K562 (cell line): ENCODE measurements at regions not wholly inside any gene's neighbourhood (a gene's known extent, or its start where the extent isn't known, plus 50 kb on each side); places are given as distances from the start of the nearest gene placed in this dataset.

ENCODE experiments used
- BRF1 ChIP-seq: IDR thresholded peaks from 3 replicates; pipeline ENCODE4 v1.6.1; 2011; ENCODE audit warnings: borderline replicate concordance, mild to moderate bottlenecking; ENCODE audit not compliant: insufficient read length; ENCODE audit errors: extremely low read depth
- CREM ChIP-seq: IDR thresholded peaks from 2 replicates; pipeline ENCODE4 v1.6.1; 2014; ENCODE audit warnings: antibody characterized with exemption, low read depth
- GTF2A2 ChIP-seq: IDR thresholded peaks from 2 replicates; pipeline ENCODE4 v1.6.1; 2016; ENCODE audit warnings: mild to moderate bottlenecking, missing genetic modification characterization, missing compliant biosample characterization
- GTF3C2 ChIP-seq: IDR thresholded peaks from 3 replicates; pipeline ENCODE4 v1.6.1; 2011; ENCODE audit warnings: borderline replicate concordance, mild to moderate bottlenecking, moderate library complexity; ENCODE audit not compliant: insufficient read length; ENCODE audit errors: extremely low read depth
- MBD1 ChIP-seq: fragments of 250-450 bp; sonication (Bioruptor Pico); IDR thresholded peaks from 2 replicates; pipeline ENCODE4 v1.8.0; 2022; ENCODE audit warnings: inconsistent platforms
- MLX ChIP-seq, 2 experiments: fragments of 450-650 bp in 1 of 2; sonication (generic) in 1 of 2; formaldehyde crosslinking; conservative IDR thresholded peaks; 2 replicates each; pipeline versions ENCODE4 v1.4.0 to v1.8.1; 2020 to 2022; ENCODE audit warnings: mild to moderate bottlenecking in 1 of 2, missing genetic modification reagents in 1 of 2
- NR4A1 ChIP-seq, 2 experiments: fragments of 250-450 bp in 1 of 2; fragments of 450-650 bp in 1 of 2; sonication (Bioruptor Pico) in 1 of 2; IDR thresholded peaks; 2 replicates each; pipeline versions ENCODE4 v1.4.0 to v1.6.1; 2016 to 2020; ENCODE audit warnings: mild to moderate bottlenecking in 2 of 2, missing compliant biosample characterization in 1 of 2, missing genetic modification characterization in 1 of 2, moderate library complexity in 1 of 2
- POU5F1 ChIP-seq: fragments of 150-350 bp; IDR thresholded peaks from 2 replicates; pipeline ENCODE4 v1.6.1; 2014; ENCODE audit warnings: borderline replicate concordance, low read length, low read depth, mild to moderate bottlenecking; ENCODE audit not compliant: partially characterized antibody
- TRIM24 ChIP-seq, 2 experiments: fragments of 450-650 bp; IDR thresholded peaks; 2 replicates each; pipeline ENCODE4 v1.6.1; 2016
- ZBTB33 ChIP-seq: sonication (generic); formaldehyde crosslinking; IDR thresholded peaks from 2 replicates; pipeline ENCODE4 v1.8.1; 2023; ENCODE audit warnings: mild to moderate bottlenecking, missing genetic modification reagents
- ZBTB5 ChIP-seq: fragments of 450-650 bp; IDR thresholded peaks from 2 replicates; pipeline ENCODE4 v1.6.1; 2017; ENCODE audit warnings: antibody characterized with exemption
- ZHX1 ChIP-seq: fragments of 150-350 bp; conservative IDR thresholded peaks from 2 replicates; pipeline ENCODE4 v1.6.1; 2014; ENCODE audit warnings: low read length
- ZNF143 ChIP-seq: sonication (generic); formaldehyde crosslinking; IDR thresholded peaks from 2 replicates; pipeline ENCODE4 v1.9.0; 2022; ENCODE audit warnings: mild to moderate bottlenecking, missing genetic modification reagents

GRCh38 chr7:130982160-130982638 is 248.2 kb upstream of the KLF14 start (continued):
- TF ChIP-seq GTF3C2 (no peak), GTF2A2 (tag) (no peak), BRF1 (no peak), TRIM24 (IDR thresholded peaks at IDR 0.05) (no peak), MLX (CRISPR knock-in tag; conservative IDR thresholded peaks at IDR 0.05) (no peak), POU5F1 (no peak), ZBTB5 (no peak), ZBTB33 (no peak), ZNF143 (CRISPR knock-in tag) (no peak), MBD1 (CRISPR knock-in tag) (no peak), NR4A1 (CRISPR knock-in tag; IDR thresholded peaks at IDR 0.05) (no peak), NR4A1 (tag; IDR thresholded peaks at IDR 0.05) (no peak), CREM (0 out of 2 replicates have a peak, but pooled peaks have one; percentile 30), ZHX1 (no peak)
